HUES48 (cell line): ENCODE measurements at regions not wholly inside any gene's neighbourhood (a gene's known extent, or its start where the extent isn't known, plus 50 kb on each side); places are given as distances from the start of the nearest gene placed in this dataset.
"Not testable (repeated sequence)": the region's sequence is repeated elsewhere in the genome, so short reads cannot be mapped to it uniquely, and the experiment has no call there.

Source experiments
- H3K27ac ChIP-seq: one replicate; pipeline ENCODE4 v1.7.0; 2013; ENCODE audit warnings: low read depth, low read length, inconsistent platforms
- H3K27me3 ChIP-seq: 2 replicates; pipeline ENCODE4 v1.6.1; 2013; ENCODE audit warnings: mild to moderate bottlenecking, low read length; ENCODE audit not compliant: control insufficient read depth, insufficient read depth
- H3K36me3 ChIP-seq: 2 replicates; pipeline ENCODE4 v1.6.1; 2013; ENCODE audit warnings: low read length; ENCODE audit not compliant: control insufficient read depth, insufficient read depth
- H3K4me1 ChIP-seq: 2 replicates; pipeline ENCODE4 v1.6.1; 2013; ENCODE audit warnings: mild to moderate bottlenecking, low read length; ENCODE audit not compliant: control insufficient read depth, insufficient read depth
- H3K4me3 ChIP-seq: 2 replicates; pipeline ENCODE4 v1.5.1; 2013; ENCODE audit warnings: mild to moderate bottlenecking, low read depth, low read length
- H3K9ac ChIP-seq: 2 replicates; pipeline ENCODE4 v1.6.1; 2013; ENCODE audit warnings: mild to moderate bottlenecking, low read depth, low read length, moderate library complexity
- H3K9me3 ChIP-seq: 2 replicates; pipeline ENCODE4 v1.6.1; 2013; ENCODE audit warnings: low read length; ENCODE audit not compliant: control insufficient read depth, insufficient read depth

DNA sequence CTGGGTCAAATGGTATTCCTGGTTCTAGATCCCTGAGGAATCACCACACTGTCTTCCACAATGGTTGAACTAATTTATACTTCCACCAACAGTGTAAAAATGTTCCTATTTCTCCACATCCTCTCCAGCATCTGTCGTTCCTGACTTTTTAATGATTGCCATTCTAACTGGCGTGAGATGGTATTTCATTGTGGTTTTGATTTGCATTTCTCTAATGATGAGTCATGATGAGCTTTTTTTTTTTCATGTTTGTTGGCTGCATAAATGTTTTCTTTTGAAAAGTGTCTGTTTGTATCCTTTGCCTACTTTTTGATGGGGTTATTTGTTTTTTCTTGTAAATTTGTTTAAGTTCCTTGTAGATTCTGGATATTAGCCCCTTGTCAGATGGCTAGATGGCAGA lies 214.4 kb upstream of the HS3ST1 start:
- not testable (repeated sequence) for H3K9ac ChIP-seq, H3K27ac ChIP-seq, H3K36me3 ChIP-seq, H3K4me1 ChIP-seq, H3K27me3 ChIP-seq, H3K9me3 ChIP-seq, H3K4me3 ChIP-seq

DNA sequence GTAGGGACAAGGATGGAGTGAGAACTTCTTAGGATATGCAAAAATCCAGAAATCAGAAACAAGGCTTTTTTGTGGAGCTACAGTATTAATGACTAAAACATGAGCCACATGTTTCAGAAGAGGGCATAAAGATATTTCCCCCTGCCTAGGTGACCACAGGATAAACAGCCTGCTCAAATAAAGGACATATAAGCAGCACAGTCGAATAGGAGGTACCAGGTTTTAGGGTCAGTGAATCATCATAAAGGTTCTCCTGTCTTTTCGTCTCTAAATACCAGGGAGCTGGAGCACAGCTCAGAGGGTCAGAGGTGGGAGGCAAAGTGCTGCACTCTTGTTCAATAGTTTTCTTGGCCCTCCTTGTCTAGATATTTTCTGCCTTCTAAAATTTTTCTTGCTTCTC lies 211.9 kb upstream of the HS3ST1 start:
- no peaks in the 10 kb centered on the region for H3K27me3 ChIP-seq
- no peak overlapping the region for H3K27ac ChIP-seq
- no peak overlapping the region for H3K4me3 ChIP-seq
- H3K9me3 ChIP-seq, result 0 out of 2 replicates have a peak, but pooled peaks cover 4% of the 10 kb centered on the region
- peaks cover 8% of the 10 kb centered on the region for H3K4me1 ChIP-seq
- H3K36me3 ChIP-seq, result no peaks in the 10 kb centered on the region
- no peak overlapping the region for H3K9ac ChIP-seq

DNA sequence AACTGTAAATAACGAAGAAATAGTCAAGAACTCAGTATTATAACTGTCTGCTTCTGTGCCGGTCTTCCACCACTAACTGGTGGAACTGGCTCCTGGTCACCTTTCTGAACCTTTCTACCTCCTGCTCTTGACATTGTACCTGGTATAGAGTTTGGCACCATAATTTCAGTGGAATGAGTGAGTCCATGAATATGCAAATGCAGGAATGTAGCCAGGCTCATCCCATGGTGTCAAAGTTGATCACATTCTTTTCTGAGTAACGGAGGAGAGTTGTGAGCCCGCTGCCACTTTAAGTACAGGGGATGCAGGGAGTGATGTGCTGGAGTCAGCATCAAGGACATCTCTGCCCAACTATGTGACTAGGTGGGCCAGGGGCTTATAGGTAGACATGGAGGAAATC lies 207.9 kb upstream of the HS3ST1 start:
- Histone ChIP-seq H3K36me3 (no peaks in the 10 kb centered on the region), H3K4me3 (no peak overlapping the region), H3K27ac (no peak overlapping the region), H3K4me1 (peaks cover 3% of the 10 kb centered on the region), H3K9me3 (0 out of 2 replicates have a peak, but pooled peaks cover 4% of the 10 kb centered on the region), H3K9ac (no peak overlapping the region), H3K27me3 (no peaks in the 10 kb centered on the region)

GRCh38 chr4:11636031-11636430 lies 207.3 kb upstream of the HS3ST1 start:
- 0 out of 2 replicates have a peak, but pooled peaks cover 4% of the 10 kb centered on the region for H3K9me3 ChIP-seq
- no peaks in the 10 kb centered on the region for H3K4me1 ChIP-seq
- H3K4me3 ChIP-seq, result no peak overlapping the region
- no peak overlapping the region for H3K9ac ChIP-seq
- no peaks in the 10 kb centered on the region for H3K36me3 ChIP-seq
- no peak overlapping the region for H3K27ac ChIP-seq
- H3K27me3 ChIP-seq, result no peaks in the 10 kb centered on the region

DNA sequence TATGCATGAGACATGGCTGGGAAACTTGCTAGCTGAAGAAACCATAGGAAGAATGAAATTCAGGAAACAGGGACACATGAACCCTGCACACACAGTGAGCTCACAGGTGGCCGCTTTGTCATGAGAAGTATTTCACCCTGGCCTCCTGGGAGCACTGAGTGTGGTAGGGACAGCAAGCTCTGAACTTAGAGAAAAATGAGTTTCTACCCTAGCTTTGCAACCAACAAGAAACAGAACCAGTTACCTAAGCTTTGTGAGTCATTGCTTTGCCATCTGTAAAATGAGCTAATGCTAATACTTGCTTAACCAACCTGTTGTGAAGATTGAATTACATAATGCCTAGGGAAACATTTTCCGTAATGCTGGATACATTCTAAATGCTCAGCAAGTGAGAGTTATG lies 206.6 kb upstream of the HS3ST1 start:
- Histone ChIP-seq H3K27me3 (no peaks in the 10 kb centered on the region), H3K36me3 (no peaks in the 10 kb centered on the region), H3K4me1 (no peaks in the 10 kb centered on the region), H3K4me3 (no peak overlapping the region), H3K27ac (peak overlapping the region; percentile 1), H3K9me3 (0 out of 2 replicates have a peak, but pooled peaks cover 4% of the 10 kb centered on the region), H3K9ac (no peak overlapping the region)

GRCh38 chr4:11634283-11634682 lies 205.6 kb upstream of the HS3ST1 start:
- H3K27ac ChIP-seq, result no peak overlapping the region
- H3K27me3 ChIP-seq, result no peaks in the 10 kb centered on the region
- no peaks in the 10 kb centered on the region for H3K36me3 ChIP-seq
- 0 out of 2 replicates have a peak, but pooled peaks cover 4% of the 10 kb centered on the region for H3K9me3 ChIP-seq
- no peak overlapping the region for H3K4me3 ChIP-seq
- H3K4me1 ChIP-seq, result no peaks in the 10 kb centered on the region
- no peak overlapping the region for H3K9ac ChIP-seq

GRCh38 chr4:11633430-11633829 lies 204.7 kb upstream of the HS3ST1 start:
- Histone ChIP-seq H3K4me3 (no peak overlapping the region), H3K4me1 (no peaks in the 10 kb centered on the region), H3K27ac (no peak overlapping the region), H3K9me3 (no peaks in the 10 kb centered on the region), H3K36me3 (no peaks in the 10 kb centered on the region), H3K27me3 (no peaks in the 10 kb centered on the region), H3K9ac (no peak overlapping the region)

- Histone ChIP-seq H3K9ac (no peak overlapping the region), H3K27me3 (no peaks in the 10 kb centered on the region), H3K36me3 (no peaks in the 10 kb centered on the region), H3K4me1 (no peaks in the 10 kb centered on the region), H3K4me3 (no peak overlapping the region), H3K27ac (no peak overlapping the region), H3K9me3 (no peaks in the 10 kb centered on the region)
Observed at GRCh38 chr4:11632483-11632882, 203.8 kb upstream of the HS3ST1 start.

- Histone ChIP-seq H3K9ac (no peak overlapping the region), H3K4me3 (no peak overlapping the region), H3K4me1 (no peaks in the 10 kb centered on the region), H3K9me3 (no peaks in the 10 kb centered on the region), H3K27ac (no peak overlapping the region), H3K27me3 (no peaks in the 10 kb centered on the region), H3K36me3 (no peaks in the 10 kb centered on the region)
Observed at GRCh38 chr4:11632025-11632424, 203.3 kb upstream of the HS3ST1 start.

DNA sequence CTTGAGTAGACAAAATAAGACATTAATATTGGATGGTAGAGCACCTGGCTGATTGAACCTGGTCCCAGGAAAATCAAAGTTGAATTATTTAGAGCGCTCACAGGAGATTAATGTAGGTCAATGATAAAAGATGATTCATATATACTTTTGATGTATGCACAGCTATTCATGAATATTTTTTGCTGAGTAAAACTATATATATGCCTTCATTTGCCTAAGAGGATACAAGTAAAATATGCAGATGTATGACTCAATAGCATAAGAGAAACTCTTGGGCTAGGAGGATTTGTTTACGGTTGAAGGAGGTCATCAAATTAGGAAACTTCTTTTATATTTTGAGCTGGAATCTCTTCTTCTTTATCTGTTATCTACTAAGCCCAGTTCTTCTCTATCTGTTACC lies 202.7 kb upstream of the HS3ST1 start:
- H3K9me3 ChIP-seq, result no peaks in the 10 kb centered on the region
- H3K27me3 ChIP-seq, result no peaks in the 10 kb centered on the region
- no peak overlapping the region for H3K4me3 ChIP-seq
- no peak overlapping the region for H3K27ac ChIP-seq
- H3K4me1 ChIP-seq, result no peaks in the 10 kb centered on the region
- H3K36me3 ChIP-seq, result no peaks in the 10 kb centered on the region
- no peak overlapping the region for H3K9ac ChIP-seq

DNA sequence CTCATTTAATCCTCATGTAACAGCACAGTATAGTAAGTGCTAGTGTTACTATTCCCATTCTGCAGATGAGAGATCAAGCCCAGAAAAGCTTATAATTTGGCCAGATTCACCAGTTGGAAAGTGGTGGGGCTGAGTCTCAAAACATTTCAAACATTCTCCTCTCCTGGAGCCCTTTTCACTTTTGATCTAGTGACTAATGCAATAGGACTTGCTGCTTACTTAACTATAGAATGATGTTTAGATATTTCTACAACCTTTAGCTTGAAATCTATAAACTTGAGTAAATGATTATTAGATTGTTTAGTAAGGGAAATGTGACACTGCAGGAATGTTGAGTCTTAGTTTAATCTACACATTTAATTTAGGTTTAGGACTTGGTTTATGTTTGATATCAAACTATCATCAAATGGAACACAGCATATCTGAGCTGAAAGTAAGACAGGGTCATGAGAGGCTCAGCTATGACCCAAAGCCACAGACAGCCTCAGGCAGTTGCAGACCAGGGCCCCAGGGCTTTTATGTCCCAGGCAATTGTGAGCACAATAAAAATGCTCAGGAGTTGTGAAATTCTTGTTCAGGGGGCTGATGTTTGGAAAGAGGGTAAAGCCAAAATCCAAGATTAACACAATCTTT lies 199.5 kb upstream of the HS3ST1 start:
- Histone ChIP-seq H3K36me3 (no peaks in the 10 kb centered on the region), H3K4me1 (no peaks in the 10 kb centered on the region), H3K27me3 (no peaks in the 10 kb centered on the region), H3K9ac (no peak overlapping the region), H3K4me3 (no peak overlapping the region), H3K9me3 (no peaks in the 10 kb centered on the region), H3K27ac (no peak overlapping the region)
